ENCODE measurements at regions not wholly inside any gene's neighbourhood (a gene's known extent, or its start where the extent isn't known, plus 50 kb on each side); places are given as distances from the start of the nearest gene placed in this dataset.

DNA sequence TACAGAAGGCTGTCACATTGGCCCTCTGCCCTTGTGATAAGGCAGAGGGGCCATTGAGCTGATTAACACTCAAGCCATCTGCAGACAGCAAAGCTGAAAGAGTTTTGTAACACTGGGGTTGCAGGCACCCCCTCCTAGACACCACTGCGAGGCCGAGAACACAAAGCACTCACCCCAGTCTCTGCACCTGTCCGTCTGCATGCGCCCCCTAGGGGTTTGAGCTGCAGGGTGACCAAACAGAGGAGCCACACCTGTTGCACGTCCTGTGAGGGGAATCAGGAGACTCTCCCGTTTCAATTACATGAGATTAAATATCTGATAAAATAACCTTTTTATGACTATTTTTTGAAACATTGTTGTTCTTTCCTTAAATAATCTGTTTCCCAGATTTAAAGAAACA is 1180.4 kb downstream of the CDH9 start:
- H4K5ac ChIP-seq (ENCODE audit: low read depth, low read length): no peak overlapping the region
- TF ChIP-seq MXI1 (IDR thresholded peaks at IDR 0.05; ENCODE audit: borderline replicate concordance, low read depth, low read length) (no peak), RFX5 (IDR thresholded peaks at IDR 0.05; ENCODE audit: low read depth, low read length) (no peak), CHD1 (IDR thresholded peaks at IDR 0.05; ENCODE audit: low read depth, low read length) (no peak), MAFK (IDR thresholded peaks at IDR 0.05; ENCODE audit: low read depth, low read length) (no peak), SMC3 (IDR thresholded peaks at IDR 0.05; ENCODE audit: low read depth, low read length) (no peak), RAD21 (IDR thresholded peaks at IDR 0.05; ENCODE audit: low read length) (no peak), CTCF (conservative IDR thresholded peaks at IDR 0.05; ENCODE audit: low read depth, low read length) (no peak), RCOR1 (IDR thresholded peaks at IDR 0.05; ENCODE audit: insufficient replicate concordance, low read length) (no peak), BHLHE40 (IDR thresholded peaks at IDR 0.05; ENCODE audit: low read depth, low read length) (no peak), ELK1 (IDR thresholded peaks at IDR 0.05; ENCODE audit: borderline replicate concordance, low read depth, low read length) (no peak), CEBPB (IDR thresholded peaks at IDR 0.05; ENCODE audit: low read depth, low read length) (no peak), NFE2L2 (IDR thresholded peaks at IDR 0.05; ENCODE audit: low read depth, low read length) (no peak), MAZ (IDR thresholded peaks at IDR 0.05; ENCODE audit: borderline replicate concordance, low read depth, low read length) (no peak), FOS (IDR thresholded peaks at IDR 0.05; ENCODE audit: low read depth, low read length) (no peak)
- TF ChIP-seq, protein P1, sequence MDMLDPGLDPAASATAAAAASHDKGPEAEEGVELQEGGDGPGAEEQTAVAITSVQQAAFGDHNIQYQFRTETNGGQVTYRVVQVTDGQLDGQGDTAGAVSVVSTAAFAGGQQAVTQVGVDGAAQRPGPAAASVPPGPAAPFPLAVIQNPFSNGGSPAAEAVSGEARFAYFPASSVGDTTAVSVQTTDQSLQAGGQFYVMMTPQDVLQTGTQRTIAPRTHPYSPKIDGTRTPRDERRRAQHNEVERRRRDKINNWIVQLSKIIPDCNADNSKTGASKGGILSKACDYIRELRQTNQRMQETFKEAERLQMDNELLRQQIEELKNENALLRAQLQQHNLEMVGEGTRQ (IDR thresholded peaks at IDR 0.05; ENCODE audit: low read depth, low read length): no peak
- no peak overlapping the region for H3K27ac ChIP-seq (ENCODE audit: insufficient read depth, low read length)
- no peak overlapping the region for H2BK120ac ChIP-seq (ENCODE audit: low read depth, low read length)
- H2BK15ac ChIP-seq (ENCODE audit: low read depth, low read length): no peak overlapping the region
- H4K8ac ChIP-seq (ENCODE audit: low read depth in 2 of 2, low read length in 2 of 2): no peak overlapping the region
- ChIA-PET CTCF (no interaction called here), POLR2A (ENCODE audit: unreplicated experiment) (no interaction called here)
- H2AK5ac ChIP-seq (ENCODE audit: low read depth, low read length): no peak overlapping the region
- peaks cover 7% of the 10 kb centered on the region for H3K9me3 ChIP-seq (ENCODE audit: control insufficient read depth, insufficient read depth, low read length)
- no peak overlapping the region for H2BK5ac ChIP-seq (ENCODE audit: low read depth, low read length, poor library complexity, severe bottlenecking)
- H3K4me1 ChIP-seq (ENCODE audit: control insufficient read depth, insufficient read depth, low read length): no peaks in the 10 kb centered on the region
- BruUV-seq (replicated peaks): no TSS peak
- H3K9ac ChIP-seq (ENCODE audit: low read depth, low read length): no peak overlapping the region
- no peak overlapping the region for H2AK9ac ChIP-seq (replicated peaks; ENCODE audit: low read depth, low read length, poor library complexity)
- H3K4me3 ChIP-seq (ENCODE audit: insufficient read depth, low read depth, low read length): no peak overlapping the region
- no peaks in the 10 kb centered on the region for H4K20me1 ChIP-seq (ENCODE audit: insufficient read depth, low read length)
- H3K36me3 ChIP-seq (ENCODE audit: control insufficient read depth, insufficient read depth, low read length): no peaks in the 10 kb centered on the region
- H2AFZ ChIP-seq (replicated peaks; ENCODE audit: low read length, poor library complexity): no peak overlapping the region
- no peak for DNase-seq
- H4K91ac ChIP-seq (ENCODE audit: insufficient read depth, low read depth, low read length): no peak overlapping the region
- dilution Hi-C loops (cut with HindIII; ENCODE audit: low sequenced_read_pairs, unreplicated experiment): no loop called here
- no peaks in the 10 kb centered on the region for H3K79me1 ChIP-seq (ENCODE audit: low read depth in 1 of 2, low read length in 2 of 2)
- ATAC-seq (ENCODE audit: low read depth): no peak
- no peak overlapping the region for H3K23ac ChIP-seq (ENCODE audit: low read depth, low read length)
- no CpG with 5 or more reads among the region's 6 CpGs for WGBS, 2 experiments (ENCODE audit: extremely low coverage in 2 of 2, insufficient read length in 1 of 2)
- no peaks in the 10 kb centered on the region for H3K9me1 ChIP-seq (ENCODE audit: insufficient read depth, low read length)
- H3K14ac ChIP-seq (replicated peaks; ENCODE audit: low read depth, low read length): no peak overlapping the region
- H3K4ac ChIP-seq (ENCODE audit: low read depth, low read length): no peak overlapping the region
- no peak overlapping the region for H2BK20ac ChIP-seq (ENCODE audit: low read depth, low read length)
- no peaks in the 10 kb centered on the region for H3K27me3 ChIP-seq (ENCODE audit: control insufficient read depth, insufficient read depth, low read length)
- H3K56ac ChIP-seq (ENCODE audit: extremely low read depth, insufficient read depth, low read length): no peak overlapping the region
- H3K4me2 ChIP-seq (ENCODE audit: low read depth, low read length): no peak overlapping the region
- in situ Hi-C loops (cut with MboI; ENCODE audit: low sequenced_read_pairs): no loop called here
- intact Hi-C loops (cut with micrococcal nuclease): no loop called here
- no peak overlapping the region for H3K18ac ChIP-seq (ENCODE audit: low read depth, low read length)

Data from IMR-90 (cell line).